ENCODE measurements at regions not wholly inside any gene's neighbourhood (a gene's known extent, or its start where the extent isn't known, plus 50 kb on each side); places are given as distances from the start of the nearest gene placed in this dataset.

- Histone ChIP-seq H3K4me1 (peaks cover 37 to 87% (median 58%) of the 10 kb centered on the region in 10 experiments), H3K9ac (no peak overlapping the region), H3K4me2 (peak overlapping the region in 8 of 11 experiments; percentile 9 to 55 (median 32); a peak in 13 of 22 replicates), H3K27ac (peak overlapping the region in 1 of 11 experiments; percentile 10; a peak in 1 of 22 replicates), H3K27me3 (no peaks in the 10 kb centered on the region), H3K9me3 (replicated peaks in 1 of 11) (peaks cover 0 to 9% (median 0%) of the 10 kb centered on the region in 11 experiments; a peak in 4 of 22 replicates), H4K20me1 (no peaks in the 10 kb centered on the region), H3K36me3 (no peaks in the 10 kb centered on the region), H3K4me3 (no peak overlapping the region)
- TF ChIP-seq Cebpa-rat (IDR thresholded peaks at IDR 0.05) = no peak
Measured at GRCh38 chr3:171972871-171973348, 66.5 kb upstream of the FNDC3B start.

GRCh38 chr3:171974986-171975837 lies 64.2 kb upstream of the FNDC3B start:
- Histone ChIP-seq H3K27me3 (no peaks in the 10 kb centered on the region), H3K9ac (peak overlapping the region in 9 of 11 experiments; percentile 21 to 74 (median 63); a peak in 15 of 22 replicates), H3K4me1 (peaks cover 43 to 88% (median 72%) of the 10 kb centered on the region in 10 experiments), H3K4me2 (peak overlapping the region; percentile 69 to 87 (median 78)), H3K9me3 (replicated peaks in 1 of 11) (peaks cover 0 to 12% (median 0%) of the 10 kb centered on the region in 11 experiments; a peak in 4 of 22 replicates), H4K20me1 (no peaks in the 10 kb centered on the region), H3K27ac (peak overlapping the region in 10 of 11 experiments; percentile 62 to 87 (median 77); a peak in 20 of 22 replicates), H3K4me3 (peak overlapping the region in 1 of 10 experiments; percentile 22; a peak in 2 of 20 replicates), H3K36me3 (no peaks in the 10 kb centered on the region)
- TF ChIP-seq Cebpa-rat (IDR thresholded peaks at IDR 0.05) = peak in 9 of 11 experiments; percentile 46 to 70 (median 56); a peak in 10 of 22 replicates

- Histone ChIP-seq H3K9me3 (replicated peaks in 1 of 11) (peaks cover 0 to 12% (median 0%) of the 10 kb centered on the region in 11 experiments; a peak in 4 of 22 replicates), H3K27ac (peak overlapping the region in 10 of 11 experiments; percentile 62 to 87 (median 77); a peak in 18 of 22 replicates), H3K9ac (peak overlapping the region in 7 of 11 experiments; percentile 44 to 74 (median 64); a peak in 9 of 22 replicates)
Measured at GRCh38 chr3:171976526-171976925, 62.9 kb upstream of the FNDC3B start.

GRCh38 chr3:171977441-171977840 lies 61.9 kb upstream of the FNDC3B start:
- Histone ChIP-seq H3K4me2 (peak overlapping the region; percentile 69 to 87 (median 78)), H4K20me1 (no peaks in the 10 kb centered on the region), H3K27ac (peak overlapping the region; percentile 38 to 87 (median 74); a peak in 21 of 22 replicates), H3K36me3 (no peaks in the 10 kb centered on the region), H3K4me1 (peaks cover 53 to 94% (median 78%) of the 10 kb centered on the region in 10 experiments), H3K4me3 (0 out of 20 replicates have a peak overlapping the region, but pooled peaks of 1 of the 10 experiments have one; percentile 13), H3K27me3 (no peaks in the 10 kb centered on the region), H3K9me3 (replicated peaks in 1 of 11) (peaks cover 0 to 12% (median 0%) of the 10 kb centered on the region in 11 experiments; a peak in 4 of 22 replicates), H3K9ac (peak overlapping the region in 4 of 11 experiments; percentile 9 to 68 (median 48); a peak in 10 of 22 replicates)
- TF ChIP-seq Cebpa-rat (IDR thresholded peaks at IDR 0.05) = no peak

More at GRCh38 chr3:171976526-171976925, 62.9 kb upstream of the FNDC3B start:
- no peak for TF ChIP-seq Cebpa-rat (IDR thresholded peaks at IDR 0.05)
- Histone ChIP-seq H3K4me3 (no peak overlapping the region; a peak in 1 of 20 replicates), H3K4me1 (peaks cover 55 to 89% (median 78%) of the 10 kb centered on the region in 10 experiments), H3K27me3 (no peaks in the 10 kb centered on the region), H3K4me2 (peak overlapping the region; percentile 69 to 87 (median 78)), H4K20me1 (no peaks in the 10 kb centered on the region), H3K36me3 (no peaks in the 10 kb centered on the region)

- H3K27me3 ChIP-seq = no peaks in the 10 kb centered on the region
- H3K36me3 ChIP-seq = no peaks in the 10 kb centered on the region
- peak overlapping the region; percentile 69 to 87 (median 78) for H3K4me2 ChIP-seq
- H4K20me1 ChIP-seq = no peaks in the 10 kb centered on the region
- peak overlapping the region in 4 of 11 experiments; percentile 9 to 68 (median 48); a peak in 8 of 22 replicates for H3K9ac ChIP-seq
- H3K27ac ChIP-seq = peak overlapping the region in 10 of 11 experiments; percentile 62 to 87 (median 77); a peak in 21 of 22 replicates
- no peak for TF ChIP-seq Cebpa-rat (IDR thresholded peaks at IDR 0.05)
- peaks cover 49 to 94% (median 76%) of the 10 kb centered on the region in 10 experiments for H3K4me1 ChIP-seq
- peaks cover 0 to 12% (median 0%) of the 10 kb centered on the region in 11 experiments; a peak in 4 of 22 replicates for H3K9me3 ChIP-seq (replicated peaks in 1 of 11)
- H3K4me3 ChIP-seq = 0 out of 20 replicates have a peak overlapping the region, but pooled peaks of 1 of the 10 experiments have one; percentile 13
Measured at GRCh38 chr3:171977860-171978259, 61.5 kb upstream of the FNDC3B start.

GRCh38 chr3:171978390-171978789 lies 61.0 kb upstream of the FNDC3B start:
- H4K20me1 ChIP-seq = no peaks in the 10 kb centered on the region
- TF ChIP-seq Cebpa-rat (IDR thresholded peaks at IDR 0.05) = no peak
- H3K4me2 ChIP-seq = peak overlapping the region; percentile 69 to 87 (median 78); a peak in 20 of 22 replicates
- H3K27ac ChIP-seq = peak overlapping the region in 10 of 11 experiments; percentile 39 to 87 (median 77); a peak in 17 of 22 replicates
- peak overlapping the region in 2 of 11 experiments; percentile 8 to 36; a peak in 4 of 22 replicates for H3K9ac ChIP-seq
- H3K9me3 ChIP-seq (replicated peaks in 1 of 11) = peaks cover 0 to 13% (median 0%) of the 10 kb centered on the region in 11 experiments; a peak in 4 of 22 replicates
- H3K36me3 ChIP-seq = no peaks in the 10 kb centered on the region
- H3K27me3 ChIP-seq = no peaks in the 10 kb centered on the region
- H3K4me1 ChIP-seq = peaks cover 48 to 95% (median 75%) of the 10 kb centered on the region in 10 experiments
- no peak overlapping the region for H3K4me3 ChIP-seq

GRCh38 chr3:171979081-171979480 lies 60.3 kb upstream of the FNDC3B start:
- no peak overlapping the region; a peak in 1 of 22 replicates for H3K9ac ChIP-seq
- no peaks in the 10 kb centered on the region for H3K27me3 ChIP-seq
- peak overlapping the region in 10 of 11 experiments; percentile 39 to 87 (median 74); a peak in 15 of 22 replicates for H3K27ac ChIP-seq
- TF ChIP-seq Cebpa-rat (IDR thresholded peaks at IDR 0.05) = no peak
- H3K9me3 ChIP-seq (replicated peaks in 1 of 11) = peaks cover 0 to 17% (median 0%) of the 10 kb centered on the region in 11 experiments; a peak in 5 of 22 replicates
- H3K36me3 ChIP-seq = no peaks in the 10 kb centered on the region
- H3K4me2 ChIP-seq = peak overlapping the region in 6 of 11 experiments; percentile 72 to 87 (median 76); a peak in 7 of 22 replicates
- H4K20me1 ChIP-seq = no peaks in the 10 kb centered on the region
- peaks cover 48 to 91% (median 73%) of the 10 kb centered on the region in 10 experiments for H3K4me1 ChIP-seq
- no peak overlapping the region for H3K4me3 ChIP-seq

GRCh38 chr3:171980578-171981270 lies 58.7 kb upstream of the FNDC3B start:
- no peaks in the 10 kb centered on the region for H3K36me3 ChIP-seq
- H3K27me3 ChIP-seq = no peaks in the 10 kb centered on the region
- peaks cover 0 to 17% (median 0%) of the 10 kb centered on the region in 11 experiments; a peak in 5 of 22 replicates for H3K9me3 ChIP-seq (replicated peaks in 1 of 11)
- H3K4me3 ChIP-seq = no peak overlapping the region; a peak in 1 of 20 replicates
- H4K20me1 ChIP-seq = no peaks in the 10 kb centered on the region
- TF ChIP-seq Cebpa-rat (IDR thresholded peaks at IDR 0.05) = peak in 2 of 11 experiments; percentile 27 to 39; a peak in 2 of 22 replicates
- H3K4me2 ChIP-seq = peak overlapping the region; percentile 43 to 83 (median 72)
- peak overlapping the region in 9 of 11 experiments; percentile 40 to 87 (median 80); a peak in 19 of 22 replicates for H3K27ac ChIP-seq
- H3K9ac ChIP-seq = peak overlapping the region in 8 of 11 experiments; percentile 7 to 60 (median 43); a peak in 13 of 22 replicates
- peaks cover 40 to 88% (median 69%) of the 10 kb centered on the region in 10 experiments for H3K4me1 ChIP-seq
